Esophagus muscularis mucosa (tissue), 4 donors: ENCODE measurements at regions not wholly inside any gene's neighbourhood (a gene's known extent, or its start where the extent isn't known, plus 50 kb on each side); places are given as distances from the start of the nearest gene placed in this dataset.

Experiments used
- DNase-seq: peaks from one replicate; pipeline ENCODE4 v3.0.0-alpha.2; 2017; ENCODE audit errors: extremely low spot score
- H3K27ac ChIP-seq, 4 donors: fragments of 200-600 bp; sonication (generic); replicated peaks in 1 of 4; 1 replicate in 3 of 4; 2 replicates in 1 of 4; pipeline ENCODE4 v1.5.1; 2016 to 2019; ENCODE audit warnings: mild to moderate bottlenecking in 1 of 4
- H3K27me3 ChIP-seq, 4 donors: fragments of 200-600 bp; sonication (generic); one replicate each; pipeline versions ENCODE4 v1.5.1 to v1.6.0; 2016 to 2019
- H3K36me3 ChIP-seq, 4 donors: fragments of 200-600 bp; sonication (generic); one replicate each; pipeline ENCODE4 v1.5.1; 2016 to 2019
- H3K4me1 ChIP-seq, 4 donors: fragments of 200-600 bp; sonication (generic); one replicate each; pipeline ENCODE4 v1.5.1; 2016 to 2019
- H3K4me3 ChIP-seq, 4 donors: fragments of 200-600 bp; sonication (generic); 1 replicate in 2 of 4; 2 replicates in 2 of 4; pipeline ENCODE4 v1.5.1; 2016 to 2019; ENCODE audit warnings: mild to moderate bottlenecking in 4 of 4, moderate library complexity in 1 of 4
- H3K9me3 ChIP-seq, 4 donors: fragments of 200-600 bp; sonication (generic); 1 replicate in 3 of 4; 2 replicates in 1 of 4; pipeline ENCODE4 v1.5.1; 2016 to 2019
- CTCF ChIP-seq, 3 experiments: fragments of 200-600 bp in 2 of 3; fragments of 450-650 bp in 1 of 3; sonication (generic) in 2 of 3; IDR thresholded peaks; one replicate each; pipeline ENCODE4 v1.5.1; 2017 to 2019; ENCODE audit warnings: antibody characterized with exemption in 3 of 3, mild to moderate bottlenecking in 2 of 3, moderate library complexity in 1 of 3
- EP300 ChIP-seq: sonication (generic); formaldehyde crosslinking; IDR thresholded peaks from one replicate; pipeline ENCODE4 v1.6.1; 2017; ENCODE audit warnings: antibody characterized with exemption
- POLR2A ChIP-seq: fragments of 450-650 bp; IDR thresholded peaks from one replicate; pipeline ENCODE4 v1.6.1; 2017; ENCODE audit warnings: antibody characterized with exemption, moderate library complexity, mild to moderate bottlenecking, low read depth
- POLR2AphosphoS5 ChIP-seq, 2 donors: sonication (generic); formaldehyde crosslinking; IDR thresholded peaks; one replicate each; pipeline ENCODE4 v1.6.1; 2017; ENCODE audit warnings: antibody characterized with exemption in 2 of 2
- WGBS: methylation state at CpG from one replicate; pipeline ENCODE4 v1.1.5; 2018; 5-methylcytosine and 5-hydroxymethylcytosine counted together
- intact Hi-C: fragments of 100-400 bp; cut with DNase I; formaldehyde crosslinking; loops from one replicate; pipeline ENCODE4 v1.15.1; 2023

DNA sequence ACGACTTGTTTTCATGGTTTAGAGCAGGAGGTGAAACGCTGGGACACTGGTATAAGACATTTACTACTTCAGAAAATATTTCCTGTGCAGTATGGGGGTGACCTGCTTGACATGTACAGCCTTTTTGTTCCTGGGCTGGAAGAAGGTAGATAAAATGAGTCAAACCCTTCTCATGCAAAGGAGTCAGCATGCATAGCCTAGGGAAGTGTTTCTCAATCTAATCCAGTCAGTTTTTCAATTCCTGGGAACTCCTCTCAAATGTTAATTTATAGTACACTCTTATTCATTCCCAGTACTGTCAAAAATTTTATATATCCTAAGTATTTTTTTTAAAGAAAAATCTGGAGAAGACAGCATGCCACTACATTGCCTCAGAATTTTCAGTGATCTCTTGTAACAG, 154.7 kb upstream of the GUCY1A2 start:
- Histone ChIP-seq H3K36me3 (no peaks in the 10 kb centered on the region), H3K4me1 (no peaks in the 10 kb centered on the region), H3K27me3 (no peaks in the 10 kb centered on the region), H3K9me3 (peaks cover 0 to 9% (median 0%) of the 10 kb centered on the region in 4 donors), H3K27ac (no peak overlapping the region), H3K4me3 (no peak overlapping the region)
- TF ChIP-seq POLR2AphosphoS5 (IDR thresholded peaks at IDR 0.05), result no peak
- no peak for TF ChIP-seq POLR2A
- TF ChIP-seq EP300, result no peak
- no peak for TF ChIP-seq CTCF (IDR thresholded peaks at IDR 0.05)
- intact Hi-C loops, result no loop called here
- no peak for DNase-seq
- 69% methylated on average over 2 of the region's 2 CpGs for WGBS

- no peak overlapping the region for H3K4me3 ChIP-seq
- TF ChIP-seq POLR2A, result no peak
- TF ChIP-seq EP300, result no peak
- no peak for TF ChIP-seq POLR2AphosphoS5 (IDR thresholded peaks at IDR 0.05)
- TF ChIP-seq CTCF (IDR thresholded peaks at IDR 0.05), result no peak
- H3K27me3 ChIP-seq, result no peaks in the 10 kb centered on the region
- no peaks in the 10 kb centered on the region for H3K36me3 ChIP-seq
- H3K27ac ChIP-seq, result no peak overlapping the region
- no peaks in the 10 kb centered on the region for H3K9me3 ChIP-seq
- WGBS, result 0% methylated on average over 1 of the region's 1 CpG
- no peak for DNase-seq
- no peaks in the 10 kb centered on the region for H3K4me1 ChIP-seq
- intact Hi-C loops, result no loop called here
These were observed 139.5 kb upstream of the GUCY1A2 start for GRCh38 chr11:107157809-107158187.

GRCh38 chr11:107157146-107157808, 139.0 kb upstream of the GUCY1A2 start:
- intact Hi-C loops, result no loop called here
- H3K9me3 ChIP-seq, result no peaks in the 10 kb centered on the region
- no peak overlapping the region for H3K4me3 ChIP-seq
- DNase-seq, result no peak
- no peaks in the 10 kb centered on the region for H3K4me1 ChIP-seq
- H3K36me3 ChIP-seq, result no peaks in the 10 kb centered on the region
- TF ChIP-seq POLR2AphosphoS5 (IDR thresholded peaks at IDR 0.05) (no peak), EP300 (no peak), POLR2A (no peak), CTCF (IDR thresholded peaks at IDR 0.05) (no peak)
- H3K27me3 ChIP-seq, result no peaks in the 10 kb centered on the region
- no peak overlapping the region for H3K27ac ChIP-seq
- WGBS, result 50% methylated on average over 3 of the region's 3 CpGs

DNA sequence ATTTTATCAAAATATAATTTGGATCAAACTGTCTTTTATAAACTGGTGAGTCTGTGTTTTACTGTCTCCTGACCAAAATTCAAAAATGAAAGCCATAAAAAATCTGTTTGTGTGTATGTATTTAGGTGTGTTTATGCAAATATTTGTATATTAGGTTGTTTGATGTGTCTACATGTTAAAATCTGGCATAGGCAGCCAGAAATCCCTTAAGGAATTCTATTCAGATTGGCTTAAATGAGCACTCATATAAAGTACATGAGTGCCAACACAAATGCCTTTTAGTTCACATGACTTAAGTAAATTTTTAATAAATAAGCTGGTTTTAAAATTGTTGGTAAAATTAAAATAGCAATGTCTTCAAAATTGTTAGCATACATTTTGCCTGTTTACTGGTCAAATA, 133.3 kb upstream of the GUCY1A2 start:
- Histone ChIP-seq H3K27me3 (no peaks in the 10 kb centered on the region), H3K36me3 (no peaks in the 10 kb centered on the region), H3K4me1 (no peaks in the 10 kb centered on the region), H3K4me3 (no peak overlapping the region), H3K9me3 (peaks cover 0 to 2% (median 0%) of the 10 kb centered on the region in 4 donors), H3K27ac (no peak overlapping the region)
- intact Hi-C loops, result no loop called here
- TF ChIP-seq POLR2A (no peak), POLR2AphosphoS5 (IDR thresholded peaks at IDR 0.05) (no peak), CTCF (IDR thresholded peaks at IDR 0.05) (no peak), EP300 (no peak)
- no peak for DNase-seq

GRCh38 chr11:107151158-107151557, 132.9 kb upstream of the GUCY1A2 start:
- Histone ChIP-seq H3K4me1 (no peaks in the 10 kb centered on the region), H3K27me3 (no peaks in the 10 kb centered on the region), H3K9me3 (peaks cover 0 to 2% (median 0%) of the 10 kb centered on the region in 4 donors), H3K4me3 (no peak overlapping the region), H3K36me3 (no peaks in the 10 kb centered on the region), H3K27ac (no peak overlapping the region)
- WGBS, result 77% methylated on average over 2 of the region's 2 CpGs
- no peak for DNase-seq
- intact Hi-C loops, result no loop called here
- TF ChIP-seq POLR2AphosphoS5 (IDR thresholded peaks at IDR 0.05) (no peak), CTCF (IDR thresholded peaks at IDR 0.05) (no peak), EP300 (no peak), POLR2A (no peak)
